Fibroblast of skin of left quadriceps (primary cell): ENCODE measurements at regions not wholly inside any gene's neighbourhood (a gene's known extent, or its start where the extent isn't known, plus 50 kb on each side); places are given as distances from the start of the nearest gene placed in this dataset.
A peak's percentile ranks its signal among the peaks of the same experiment; 100 is the strongest.
"Not testable (repeated sequence)": the region's sequence is repeated elsewhere in the genome, so short reads cannot be mapped to it uniquely, and the experiment has no call there.

Experiments
- DNase-seq, 2 experiments: peaks; one replicate each; pipeline ENCODE4 v3.0.0-alpha.2; 2013; ENCODE audit warnings: low read depth in 2 of 2

GRCh38 chr4:81314897-81315470 is 100.0 kb upstream of the PRKG2 start:
- peak; percentile 12 to 17 for DNase-seq

GRCh38 chr4:81314196-81314896 is 99.3 kb upstream of the PRKG2 start:
- DNase-seq: peak; percentile 32 to 37

DNA sequence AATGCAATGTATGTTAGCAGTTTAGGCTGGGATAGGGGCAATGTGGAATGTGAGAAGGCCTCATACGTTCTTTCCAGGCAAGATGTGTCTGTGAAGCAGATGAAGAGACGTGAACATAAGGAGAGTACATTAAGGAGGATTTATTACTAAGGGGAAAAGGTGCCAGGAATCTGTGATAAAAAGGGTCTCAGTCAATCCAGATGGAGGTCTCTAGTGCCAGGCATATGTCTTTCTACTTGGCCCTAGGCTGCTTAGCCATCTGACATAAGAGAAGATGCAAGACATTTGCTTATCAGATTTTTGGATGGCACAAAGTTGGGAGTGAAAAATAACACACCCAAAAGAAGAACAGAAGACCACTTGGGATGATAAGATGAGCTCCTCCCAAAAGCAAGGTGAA is 93.0 kb upstream of the PRKG2 start:
- no peak for DNase-seq

DNA sequence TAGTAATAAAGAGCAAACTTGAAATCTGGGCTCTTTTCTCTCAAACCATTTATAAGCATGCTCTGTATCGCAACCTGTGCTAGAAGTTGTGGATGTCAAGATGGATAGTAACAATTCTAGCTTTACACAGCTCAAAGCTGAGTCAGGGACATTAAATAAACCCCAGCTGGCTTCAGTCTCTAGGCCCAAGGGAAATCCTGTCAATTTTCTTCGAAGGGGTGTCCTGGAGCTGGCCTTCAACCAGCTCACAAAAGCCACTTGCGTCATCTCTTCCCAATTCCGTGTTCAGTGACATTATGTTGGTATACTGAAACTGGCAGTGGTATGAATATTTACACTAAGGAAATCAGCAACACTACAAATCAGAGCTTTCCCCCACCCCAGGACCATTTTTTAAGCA is 89.8 kb upstream of the PRKG2 start:
- DNase-seq: no peak

DNA sequence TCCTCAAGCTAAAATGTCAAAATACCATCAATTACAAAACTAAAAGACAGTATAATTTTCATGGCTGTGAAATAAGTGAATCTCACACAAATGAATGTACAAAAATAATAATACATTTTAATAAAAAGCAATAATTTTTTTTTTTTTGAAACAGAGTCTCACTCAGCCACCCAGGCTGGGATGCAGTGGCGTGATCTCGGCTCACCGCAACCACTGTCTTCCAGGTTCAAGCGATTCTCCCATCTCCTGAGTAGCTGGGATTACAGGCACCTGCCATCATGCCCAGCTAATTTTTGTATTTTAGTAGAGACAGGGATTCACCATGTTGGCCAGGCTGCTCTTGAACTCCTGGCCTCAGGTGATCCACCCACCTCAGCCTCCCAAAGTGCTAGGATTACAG is 85.3 kb upstream of the PRKG2 start:
- not testable (repeated sequence) for DNase-seq

- DNase-seq: no peak
These were observed 75.8 kb upstream of the PRKG2 start for GRCh38 chr4:81290813-81291212.

- no peak for DNase-seq
These were observed 72.1 kb upstream of the PRKG2 start for GRCh38 chr4:81287101-81287500.

DNA sequence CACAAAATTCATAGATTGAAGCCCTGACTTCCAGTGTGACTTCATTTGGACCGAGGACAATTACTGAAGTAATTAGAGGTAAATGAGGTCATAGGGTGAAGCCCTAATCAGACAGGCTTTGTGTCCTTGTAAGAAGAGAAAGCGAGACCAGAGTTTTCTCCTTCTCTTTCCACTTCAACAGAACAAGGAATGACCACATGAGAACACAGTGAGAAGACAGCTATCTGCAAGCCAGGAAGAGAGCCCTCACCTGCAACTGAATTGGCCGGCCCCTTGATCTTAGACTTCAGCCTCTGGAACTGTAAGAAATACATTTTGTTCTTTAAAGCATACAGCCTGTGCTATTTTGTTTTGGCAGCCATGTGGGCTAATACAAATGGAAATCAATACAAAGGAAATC is 67.1 kb upstream of the PRKG2 start:
- no peak for DNase-seq

DNA sequence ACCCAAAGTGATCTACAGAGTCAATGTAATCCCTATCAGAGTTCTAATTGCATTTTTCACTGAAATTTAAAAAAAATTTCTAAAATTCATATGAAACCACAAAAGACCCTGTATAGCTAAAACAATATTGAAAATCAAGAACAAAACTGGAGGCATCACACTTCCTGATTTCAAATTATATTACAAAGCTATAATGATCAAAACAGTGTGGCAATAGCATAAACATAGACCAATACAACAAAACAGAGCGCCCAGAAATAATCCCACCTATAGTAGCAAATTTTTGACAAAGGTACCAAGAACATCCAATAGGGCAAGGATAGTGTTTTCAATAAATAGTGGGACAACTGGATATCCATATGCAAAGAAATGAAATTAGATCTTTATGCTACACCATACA is 59.4 kb upstream of the PRKG2 start:
- DNase-seq: no peak

GRCh38 chr4:81272671-81273070 is 57.6 kb upstream of the PRKG2 start:
- no peak for DNase-seq
